NCI-H524 treated with DMSO at 0.1 percent for 48 hours (cell line): ENCODE measurements at regions not wholly inside any gene's neighbourhood (a gene's known extent, or its start where the extent isn't known, plus 50 kb on each side); places are given as distances from the start of the nearest gene placed in this dataset.
"Not testable (repeated sequence)": the region's sequence is repeated elsewhere in the genome, so short reads cannot be mapped to it uniquely, and the experiment has no call there.

Source experiments
- DNase-seq: peaks from one replicate; lab custom pipeline; 2025; lab: John Stamatoyannopoulos, UW

DNA sequence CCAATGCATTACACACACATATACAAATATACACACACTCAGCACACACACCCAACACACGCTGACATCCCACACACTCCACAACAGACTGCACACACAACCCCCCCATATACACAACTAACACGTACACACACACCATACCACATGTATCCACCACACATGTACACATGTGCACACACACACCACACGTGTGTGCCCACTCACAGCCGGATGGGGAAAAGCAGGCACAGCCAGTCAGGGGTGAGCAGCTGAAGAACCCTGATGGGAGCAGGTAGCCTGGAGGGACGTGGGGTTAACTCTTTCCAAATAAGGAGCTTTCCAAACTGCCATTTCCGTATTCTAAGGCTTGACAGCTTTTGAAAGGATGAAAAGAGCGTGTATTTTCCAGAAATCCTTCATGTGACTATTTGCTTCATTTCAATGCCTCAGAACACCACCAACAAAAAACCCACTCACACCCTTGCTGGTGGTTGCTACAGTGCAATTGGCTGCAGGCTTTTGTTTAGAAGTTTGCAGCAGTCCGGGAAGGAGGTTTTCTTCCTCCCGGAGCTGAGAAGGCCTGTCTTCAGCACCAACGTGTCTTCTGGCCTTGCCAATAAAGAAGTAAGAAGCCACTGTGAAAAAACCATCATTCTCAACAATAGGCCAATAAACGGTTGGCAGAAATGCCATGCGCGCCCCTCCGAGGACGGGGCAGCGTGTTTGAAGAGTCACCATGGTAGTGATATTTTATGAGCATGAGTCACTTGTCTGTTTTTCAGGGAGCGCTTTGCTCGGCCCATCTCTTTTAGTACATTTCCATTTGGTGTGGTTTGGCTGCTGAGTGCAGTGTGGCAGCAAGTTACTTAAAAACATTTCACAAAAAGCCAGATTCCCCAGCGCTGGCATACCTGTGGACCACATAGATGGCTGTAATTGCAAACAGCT, 131.3 kb upstream of the GMDS start:
- DNase-seq: no peak

DNA sequence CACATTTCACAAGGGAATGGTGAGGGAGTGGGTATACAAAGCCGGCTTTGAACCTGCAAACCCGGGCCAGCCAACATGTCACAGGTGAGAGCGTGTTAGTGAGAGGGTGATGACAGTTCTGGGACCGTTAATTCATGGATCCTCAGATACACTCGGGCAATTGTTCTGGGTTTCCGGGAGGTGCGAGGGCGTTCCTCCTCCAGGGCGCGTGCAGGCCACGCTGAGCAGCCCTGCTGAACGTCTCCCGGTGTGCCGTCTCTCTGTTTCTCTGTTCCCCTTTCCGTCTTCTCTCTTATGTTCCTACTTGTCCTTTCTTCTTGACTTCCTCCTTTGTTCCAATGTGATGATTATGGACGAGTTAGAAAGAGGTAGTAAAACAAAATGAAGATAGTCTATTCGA, 130.0 kb upstream of the GMDS start:
- no peak for DNase-seq

DNA sequence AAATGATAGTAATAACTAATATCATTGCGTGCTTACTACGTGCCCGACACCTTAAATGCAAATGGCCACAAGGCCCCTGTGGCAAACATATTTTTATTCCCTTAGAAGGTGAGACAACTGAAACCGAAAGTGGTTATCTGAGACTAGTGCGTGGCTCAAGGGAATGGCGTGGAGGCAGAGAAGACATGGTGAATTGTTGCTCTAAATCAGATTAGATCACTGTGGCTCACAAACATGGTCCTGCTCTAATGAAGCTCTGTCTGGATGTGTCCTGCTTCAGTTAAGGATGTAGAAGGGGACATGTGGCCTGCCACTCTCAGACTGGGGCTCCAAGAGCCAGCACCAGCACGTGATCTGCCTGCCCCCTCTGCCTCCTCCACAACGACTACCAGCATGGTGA, 124.2 kb upstream of the GMDS start:
- DNase-seq: no peak

DNA sequence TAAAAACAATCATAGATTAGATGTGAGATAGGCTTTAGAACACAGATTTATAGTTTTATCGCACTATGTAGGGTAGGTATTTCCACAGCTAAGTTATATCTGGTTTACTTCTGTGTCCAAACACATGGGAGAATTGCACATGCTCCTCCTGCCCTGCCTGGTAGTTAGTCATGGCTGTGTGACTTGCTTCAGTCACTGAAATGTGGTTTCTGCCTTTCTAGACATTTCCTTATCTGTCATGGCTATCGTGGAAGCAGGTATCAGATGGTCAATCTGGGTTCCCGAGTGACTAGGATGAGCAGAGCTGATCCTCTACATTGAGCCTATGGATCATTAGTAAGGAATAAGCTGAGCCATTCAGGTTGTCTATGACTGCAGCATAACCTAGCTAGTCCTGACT, 117.8 kb upstream of the GMDS start:
- DNase-seq: no peak

DNA sequence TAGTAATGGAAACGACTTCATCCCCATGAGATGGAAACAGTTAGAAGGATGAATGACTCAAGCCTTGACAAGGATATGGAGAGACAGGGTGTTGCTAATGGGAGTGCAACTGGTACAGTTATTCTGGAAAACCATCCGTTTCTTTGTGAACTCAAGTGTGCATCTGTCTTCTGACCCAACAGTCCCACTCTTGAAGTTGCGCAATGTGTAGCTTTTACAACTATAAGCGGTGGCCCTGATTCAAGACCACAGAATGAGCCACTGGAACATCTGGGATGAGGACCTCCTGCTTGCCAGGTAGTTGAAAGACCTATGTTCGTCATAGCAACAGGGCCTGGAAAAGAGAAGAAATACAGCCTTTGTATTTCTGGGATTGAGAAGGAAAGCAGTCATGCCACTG, 115.8 kb upstream of the GMDS start:
- no peak for DNase-seq

DNA sequence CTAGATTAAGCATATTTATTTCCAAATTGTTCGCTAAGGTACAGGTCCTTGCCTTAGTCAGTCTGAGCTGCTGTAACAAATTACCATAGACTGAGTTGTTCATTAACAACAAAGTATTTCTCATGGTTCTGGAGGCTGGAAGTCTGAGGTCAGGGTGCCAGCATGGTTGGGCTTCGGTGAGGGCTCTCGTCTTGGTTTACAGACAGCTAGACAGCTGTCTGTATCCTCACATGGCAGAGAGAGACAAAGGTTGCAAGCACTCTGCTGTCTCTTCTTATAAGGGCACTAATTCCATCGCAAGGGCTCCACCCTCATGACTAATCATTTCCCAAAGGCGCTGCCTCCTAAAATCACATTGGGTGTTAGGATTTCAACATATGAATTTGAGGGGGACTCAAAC, 115.3 kb upstream of the GMDS start:
- DNase-seq: no peak

DNA sequence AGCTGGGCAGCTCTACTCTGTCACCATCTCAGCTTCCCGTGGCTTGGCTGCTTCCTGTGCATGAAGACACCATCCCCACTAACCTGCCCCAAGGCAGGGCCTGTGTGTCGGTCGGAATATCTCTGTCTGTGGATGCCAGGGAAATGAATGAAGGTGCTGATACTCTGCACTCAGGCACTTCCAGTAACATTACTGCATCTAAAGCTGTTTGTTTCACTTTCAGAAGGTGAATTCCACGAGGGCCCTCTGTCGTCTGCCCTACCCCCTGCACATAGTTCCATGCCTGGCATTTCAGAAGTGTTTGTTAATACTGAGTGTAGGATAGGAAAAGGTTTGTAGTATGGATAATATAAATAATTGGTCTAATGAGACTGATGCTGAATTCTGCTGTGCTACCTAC, 114.7 kb upstream of the GMDS start:
- DNase-seq: no peak

DNA sequence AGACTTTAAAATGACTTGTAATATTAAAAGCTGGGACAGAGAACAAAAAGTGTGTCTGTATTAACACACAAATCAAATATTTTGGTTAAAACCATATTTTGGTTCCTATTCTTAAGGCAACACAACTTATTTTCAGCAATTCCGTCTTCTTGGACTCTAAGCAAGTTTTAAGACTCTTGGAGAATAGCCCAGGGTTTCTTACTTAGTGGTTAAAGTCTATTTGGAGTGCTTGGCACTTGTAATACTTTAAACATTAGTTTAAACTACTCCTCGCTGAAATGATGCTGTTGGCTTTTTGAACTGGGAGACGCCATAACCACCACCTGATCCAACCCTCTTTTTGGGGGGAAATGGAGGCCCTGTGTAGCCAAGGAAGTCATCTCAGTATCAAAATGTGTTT, 109.7 kb upstream of the GMDS start:
- DNase-seq: no peak

DNA sequence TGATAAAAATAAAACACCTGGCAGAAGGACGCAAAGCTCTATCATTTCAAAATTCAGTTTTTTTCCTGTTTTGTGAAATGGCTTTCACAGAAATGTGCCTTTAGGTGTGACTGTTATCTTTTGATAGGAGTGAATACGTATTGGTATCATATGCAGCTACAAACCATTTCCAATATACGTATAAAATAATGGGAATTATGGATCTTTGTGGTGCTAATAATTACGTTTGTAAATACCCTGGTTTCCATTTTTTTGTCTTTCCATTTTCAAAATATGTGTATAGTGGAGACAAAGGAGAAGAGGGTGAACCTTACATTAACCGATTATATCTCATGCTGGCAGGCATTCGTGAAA, 108.7 kb upstream of the GMDS start:
- DNase-seq: no peak

DNA sequence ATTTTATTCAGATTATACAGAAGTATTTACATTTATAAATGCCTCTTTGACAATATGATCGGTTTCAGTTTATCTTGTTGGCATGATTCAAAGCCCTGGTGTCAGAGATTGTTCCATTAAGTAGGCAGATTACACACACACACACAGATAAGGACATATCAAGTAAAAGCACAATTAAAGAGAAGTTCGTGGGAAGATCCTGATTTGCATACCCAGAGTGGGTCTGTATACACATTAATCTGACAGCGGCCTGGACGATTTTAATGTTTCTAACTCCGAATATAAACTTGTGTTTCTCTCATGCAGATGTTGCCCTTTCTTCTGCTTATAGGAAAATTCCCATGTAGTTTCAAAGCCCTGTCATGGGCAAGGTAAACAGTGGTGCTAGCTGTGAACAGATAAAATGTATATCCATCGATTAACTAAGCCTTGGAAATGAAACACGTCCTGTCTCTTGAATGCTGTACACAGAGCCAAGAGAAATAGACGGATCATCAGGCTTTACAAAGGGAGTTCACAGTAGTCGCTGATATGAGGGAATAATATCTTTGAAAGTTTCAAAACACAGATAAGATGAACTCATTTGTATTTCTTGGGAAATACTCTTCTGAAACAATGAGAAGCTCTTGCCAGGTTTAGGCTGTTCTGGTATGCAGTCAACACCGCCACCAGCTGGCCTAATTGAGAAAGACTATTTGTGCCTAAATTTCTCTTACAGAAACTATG, 108.2 kb upstream of the GMDS start:
- no peak for DNase-seq

DNA sequence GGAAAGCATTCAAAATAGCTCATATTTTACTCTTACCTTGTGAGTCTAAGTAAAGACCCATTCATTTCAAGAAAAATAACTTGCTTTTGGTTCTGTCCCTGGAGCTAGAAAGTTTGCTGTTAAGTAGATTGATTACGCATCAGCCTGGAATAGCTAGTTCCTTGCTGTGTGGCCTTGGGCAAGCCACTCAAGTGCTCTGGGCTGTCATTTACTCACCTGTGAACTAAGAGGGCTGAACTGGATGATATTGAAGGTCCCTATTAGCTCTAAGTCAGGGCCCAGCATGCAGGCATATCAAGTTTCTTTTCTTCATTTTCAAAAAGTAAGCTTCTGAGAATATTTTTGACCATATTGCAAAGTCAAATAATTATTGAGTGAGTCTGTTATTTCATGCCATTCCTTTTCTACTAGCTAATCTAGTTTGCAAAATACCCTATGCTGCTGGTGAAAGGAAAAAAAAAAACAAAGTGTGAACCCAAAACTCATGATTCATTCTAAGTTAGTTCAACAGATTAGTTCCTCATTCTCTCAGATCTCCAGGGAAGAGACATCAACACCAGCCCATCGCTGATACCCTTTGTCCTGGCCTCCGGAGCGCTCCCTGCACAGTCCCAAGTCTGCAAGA, 106.5 kb upstream of the GMDS start:
- DNase-seq: no peak

DNA sequence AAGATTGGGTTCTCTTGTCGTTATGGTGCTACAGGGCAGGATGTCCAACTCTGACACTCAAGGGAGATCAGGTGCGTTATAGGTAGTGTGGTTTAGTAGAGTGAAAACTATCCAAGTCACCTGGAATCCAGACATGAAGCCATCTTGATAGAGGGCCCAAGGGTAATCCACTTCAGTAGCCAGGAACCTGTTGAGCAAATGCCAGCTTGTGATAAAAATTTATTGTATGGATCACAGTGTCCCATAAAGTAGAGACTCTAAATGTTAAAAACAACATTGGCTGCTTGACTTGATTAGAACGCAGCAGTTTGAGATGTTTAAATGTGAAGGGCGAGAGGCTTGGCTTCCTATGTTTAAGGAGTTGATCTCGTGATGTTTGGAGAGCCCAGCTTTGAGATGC, 105.7 kb upstream of the GMDS start:
- no peak for DNase-seq

DNA sequence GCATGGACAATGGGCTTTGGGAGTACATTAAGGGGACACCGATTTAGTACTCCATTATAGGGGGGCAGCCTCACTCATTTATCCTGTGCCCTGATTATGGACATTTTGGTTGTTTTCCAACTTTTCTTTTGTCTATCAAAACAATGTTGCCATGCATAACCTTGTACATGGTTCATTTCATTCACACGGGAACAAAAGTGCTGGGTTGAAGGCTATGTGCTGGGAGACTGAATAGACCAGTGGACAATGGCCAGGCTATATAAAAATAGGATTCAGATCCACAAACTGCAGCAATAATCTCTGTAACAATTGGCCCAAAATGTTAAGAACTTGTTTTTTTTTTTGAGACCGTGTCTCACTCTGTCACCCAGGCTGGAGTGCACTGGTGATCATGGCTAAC, 100.7 kb upstream of the GMDS start:
- no peak for DNase-seq

DNA sequence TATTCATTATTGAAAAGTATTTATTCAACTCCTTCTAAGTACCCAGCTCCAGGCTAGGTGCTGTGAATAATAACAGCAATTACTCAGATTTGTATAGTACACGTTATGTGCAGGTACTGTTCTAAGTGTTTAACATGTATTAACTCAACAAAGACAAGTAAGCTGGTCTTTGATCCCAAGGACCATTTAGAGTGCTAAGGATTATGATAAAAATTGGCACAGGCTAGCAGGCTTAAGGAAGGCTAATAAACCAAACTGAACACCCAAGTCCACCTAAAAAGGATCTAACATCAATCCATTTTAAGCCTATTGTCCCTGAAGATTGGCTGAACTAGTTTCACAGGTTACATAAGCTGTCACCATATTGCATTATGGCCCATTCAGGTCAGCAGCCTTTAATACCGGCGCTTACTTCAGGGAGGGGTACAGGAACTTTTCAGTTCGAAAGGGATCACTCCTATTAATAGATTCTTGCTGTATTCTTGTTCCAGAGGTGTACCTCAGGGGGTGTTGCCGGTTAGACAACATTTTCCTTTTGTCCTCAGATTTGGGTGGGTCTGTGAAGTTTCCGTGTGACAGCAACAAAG, 99.0 kb upstream of the GMDS start:
- DNase-seq: no peak

DNA sequence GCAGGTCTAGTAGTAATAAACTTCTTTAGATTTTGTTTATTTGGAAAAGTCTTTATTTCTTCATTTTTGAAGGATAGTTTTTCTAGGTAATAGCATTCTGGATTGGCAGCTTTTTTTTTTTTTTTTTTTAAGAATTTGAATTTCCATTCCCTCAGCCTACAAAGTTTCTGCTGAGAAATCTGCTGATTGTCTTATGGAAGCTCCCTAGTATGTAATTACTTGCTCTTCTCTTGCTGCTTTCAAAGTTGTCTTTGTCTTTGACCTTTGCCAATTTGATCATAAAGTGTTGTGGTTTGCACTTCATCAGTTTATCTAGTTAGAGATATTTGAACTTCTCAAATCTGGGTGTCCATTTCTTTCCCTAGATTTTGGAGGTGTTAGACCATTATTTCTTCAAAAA, 82.2 kb upstream of the GMDS start:
- DNase-seq: no peak

DNA sequence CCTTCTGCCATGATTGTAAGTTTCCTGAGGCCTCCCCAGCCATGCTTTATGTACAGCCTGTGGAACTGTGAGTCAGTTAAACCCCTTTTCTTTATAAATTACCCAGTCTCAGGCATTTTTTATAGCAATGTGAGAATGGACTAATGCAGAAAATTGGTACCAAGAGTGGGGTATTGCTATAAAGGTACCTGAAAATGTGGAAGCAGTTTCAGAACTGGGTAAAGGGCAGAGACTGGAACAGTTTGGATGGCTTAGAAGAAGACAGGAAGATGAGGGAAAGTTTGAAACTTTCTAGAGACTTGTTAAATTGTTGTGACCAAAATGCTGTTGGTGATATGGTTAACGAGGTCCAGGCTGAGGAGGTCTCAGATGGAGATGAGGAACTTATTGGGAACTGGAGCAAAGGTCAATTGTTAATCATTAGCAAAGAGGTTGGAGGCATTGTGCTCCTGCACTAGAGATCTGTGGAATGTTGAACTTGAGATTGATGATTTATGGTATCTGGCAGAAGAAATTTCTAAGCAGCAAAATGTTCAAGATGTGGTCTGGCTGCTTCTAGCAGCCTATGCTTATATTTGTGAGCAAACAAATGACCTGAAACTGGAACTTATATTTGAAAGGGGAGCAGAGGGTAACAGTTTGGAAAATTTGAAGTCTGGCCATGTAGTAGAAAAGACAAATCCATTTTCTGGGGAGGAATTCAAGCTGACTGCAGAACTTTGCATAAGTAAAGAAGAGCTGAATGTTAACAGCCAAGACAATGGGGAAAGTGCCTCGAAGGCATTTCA, 79.0 kb upstream of the GMDS start:
- no peak for DNase-seq

DNA sequence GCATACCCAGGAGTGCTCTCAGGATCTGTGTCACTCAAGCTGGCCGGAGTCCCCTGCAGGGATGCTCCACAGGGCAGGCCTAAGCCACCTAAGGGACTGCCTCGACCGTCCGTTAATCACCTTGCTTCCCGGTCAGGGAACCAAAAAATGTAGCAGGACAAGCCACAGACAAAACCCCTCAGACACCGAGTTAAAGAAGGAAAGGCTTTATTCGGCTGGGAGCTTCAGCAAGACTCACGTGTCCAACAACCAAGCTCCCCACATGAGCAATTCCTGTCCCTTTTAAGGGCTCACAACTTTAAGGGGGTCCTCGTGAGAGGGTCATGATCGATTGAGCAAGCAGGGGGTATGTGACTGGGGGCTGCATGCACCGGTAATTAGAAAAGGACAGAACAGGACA, 72.1 kb upstream of the GMDS start:
- DNase-seq: not testable (repeated sequence)

DNA sequence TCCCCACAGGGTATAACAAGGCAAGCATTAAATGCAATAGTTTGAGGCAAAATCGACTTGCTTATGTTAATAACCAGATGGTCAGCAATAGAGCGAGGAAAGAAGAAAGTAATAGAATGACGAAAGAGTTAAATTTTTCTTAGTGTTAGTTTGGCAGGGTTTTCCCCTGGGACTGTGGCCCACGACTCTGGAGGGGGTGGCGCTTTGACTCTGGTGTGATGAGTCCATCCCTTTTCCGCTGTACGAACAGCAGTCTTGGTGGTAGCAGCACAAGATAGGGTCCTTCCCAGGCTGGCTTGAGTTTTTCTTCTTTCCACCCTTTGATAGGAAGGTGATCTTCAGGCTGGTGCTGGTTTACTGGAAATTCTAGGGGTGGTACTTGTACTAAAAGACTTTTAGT, 69.2 kb upstream of the GMDS start:
- DNase-seq: no peak

DNA sequence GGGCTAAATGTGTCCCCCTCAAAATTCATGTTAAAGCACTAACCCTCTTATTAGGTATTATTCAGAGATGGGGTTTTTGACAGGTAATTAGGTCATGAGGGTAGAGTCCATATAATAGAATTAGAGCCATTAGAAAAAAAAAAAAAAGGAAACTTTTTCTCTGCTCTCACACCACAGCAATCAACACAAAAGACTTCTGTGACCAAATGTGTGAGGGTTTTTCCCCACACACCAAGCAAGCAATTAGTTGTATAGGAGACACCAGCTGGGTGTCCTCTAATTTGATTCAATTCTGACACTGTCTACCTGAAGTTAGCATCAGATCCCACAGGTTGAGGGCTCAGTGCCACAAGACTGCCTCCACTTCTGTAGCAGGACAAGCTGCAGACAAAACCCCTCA, 64.6 kb upstream of the GMDS start:
- no peak for DNase-seq

DNA sequence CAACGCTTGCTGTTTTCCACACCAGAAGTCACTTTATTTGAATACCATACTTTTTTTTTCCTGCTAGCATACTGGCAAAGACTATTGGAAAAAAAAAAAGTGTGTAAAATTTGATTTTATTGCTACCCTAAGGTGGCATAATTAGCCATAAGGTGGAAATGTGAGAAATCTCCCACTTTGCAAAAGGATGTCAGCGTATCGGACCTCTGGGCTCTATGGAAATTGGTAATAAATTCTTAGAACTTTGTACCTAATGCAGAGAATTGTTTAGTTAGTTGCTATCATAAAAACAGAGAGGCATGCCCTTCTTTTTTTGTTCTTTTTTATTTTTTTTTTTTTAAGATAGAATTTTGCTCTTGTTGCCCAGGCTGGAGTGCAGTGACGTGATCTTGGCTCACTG, 63.7 kb upstream of the GMDS start:
- DNase-seq: no peak

DNA sequence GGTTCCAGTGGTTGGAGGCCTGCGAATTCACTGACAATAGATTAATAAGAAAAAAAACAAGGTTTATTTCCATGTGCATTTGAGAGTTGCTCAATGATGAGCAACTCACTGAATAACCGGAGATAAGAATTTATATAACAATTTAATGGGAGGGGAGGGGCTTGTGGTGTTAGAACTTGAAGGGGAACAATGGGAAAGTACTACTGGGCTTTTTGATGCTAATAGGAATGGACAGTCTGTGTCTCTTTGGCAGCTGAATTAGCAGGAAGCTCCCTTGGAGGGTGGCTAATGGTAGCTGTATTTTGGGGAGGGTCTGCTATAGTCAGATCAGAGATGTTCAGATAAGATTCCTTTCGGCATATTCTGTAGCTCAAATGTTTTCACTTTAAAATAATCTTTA, 62.4 kb upstream of the GMDS start:
- no peak for DNase-seq

DNA sequence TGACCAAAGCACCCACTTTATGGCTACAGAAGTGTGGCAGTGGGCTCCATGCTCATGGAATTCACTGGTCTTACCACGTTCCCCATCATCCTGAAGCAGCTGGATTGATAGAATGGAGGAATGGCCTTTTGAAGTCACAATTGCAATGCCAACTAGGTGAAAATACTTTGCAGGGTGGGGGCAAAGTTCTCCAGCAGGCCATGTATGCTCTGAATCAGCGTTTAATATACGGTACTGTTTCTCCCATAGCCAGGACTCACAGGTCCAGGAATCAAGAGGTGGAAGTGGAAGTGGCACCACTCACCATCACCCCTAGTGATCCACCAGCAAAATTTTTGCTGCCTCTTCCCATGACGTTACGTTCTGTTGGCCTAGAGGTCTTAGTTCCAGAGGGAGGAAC, 60.5 kb upstream of the GMDS start:
- no peak for DNase-seq
